HG03159 (cell line): ENCODE measurements at regions not wholly inside any gene's neighbourhood (a gene's known extent, or its start where the extent isn't known, plus 50 kb on each side); places are given as distances from the start of the nearest gene placed in this dataset.

Experiments used
- ATAC-seq: cut with Tn5 transposase; IDR thresholded peaks from one replicate; pipeline ENCODE4 v1.9.1; 2021; ENCODE audit warnings: mild to moderate bottlenecking, moderate library complexity; ENCODE audit not compliant: unreplicated experiment

- no peak for ATAC-seq
Measured at GRCh38 chr21:35672313-35672712, 388.0 kb downstream of the SETD4 start.

GRCh38 chr21:35664683-35665082 lies 395.6 kb downstream of the SETD4 start:
- no peak for ATAC-seq

GRCh38 chr21:35663856-35664606 lies 396.3 kb downstream of the SETD4 start:
- no peak for ATAC-seq

GRCh38 chr21:35658242-35658641 lies 402.1 kb downstream of the SETD4 start:
- ATAC-seq = no peak

GRCh38 chr21:35652872-35653271 lies 407.5 kb downstream of the SETD4 start:
- ATAC-seq = no peak

- no peak for ATAC-seq
Measured at GRCh38 chr21:35652196-35652595, 408.1 kb downstream of the SETD4 start.

GRCh38 chr21:35651196-35651595 lies 409.1 kb downstream of the SETD4 start:
- no peak for ATAC-seq

GRCh38 chr21:35649186-35649585 lies 411.1 kb downstream of the SETD4 start:
- no peak for ATAC-seq

GRCh38 chr21:35648512-35648911 lies 411.8 kb downstream of the SETD4 start:
- no peak for ATAC-seq

GRCh38 chr21:35646606-35647005 lies 413.7 kb downstream of the SETD4 start:
- no peak for ATAC-seq

GRCh38 chr21:35645991-35646390 lies 414.3 kb downstream of the SETD4 start:
- ATAC-seq = no peak

GRCh38 chr21:35644523-35644922 lies 415.8 kb downstream of the SETD4 start:
- no peak for ATAC-seq

- no peak for ATAC-seq
Measured at GRCh38 chr21:35643176-35643575, 417.1 kb downstream of the SETD4 start.

GRCh38 chr21:35641271-35642016 lies 418.9 kb downstream of the SETD4 start:
- no peak for ATAC-seq

GRCh38 chr21:35637431-35637830 lies 422.9 kb downstream of the SETD4 start:
- ATAC-seq = no peak

GRCh38 chr21:35635994-35636393 lies 424.3 kb downstream of the SETD4 start:
- no peak for ATAC-seq

GRCh38 chr21:35635261-35635660 lies 425.1 kb downstream of the SETD4 start:
- no peak for ATAC-seq

GRCh38 chr21:35633501-35633900 lies 426.8 kb downstream of the SETD4 start:
- no peak for ATAC-seq

GRCh38 chr21:35632711-35633110 lies 427.6 kb downstream of the SETD4 start:
- ATAC-seq = no peak

- no peak for ATAC-seq
Measured at GRCh38 chr21:35628316-35628715, 432.0 kb downstream of the SETD4 start.

- ATAC-seq = no peak
Measured at GRCh38 chr21:35627462-35627861, 432.9 kb downstream of the SETD4 start.

GRCh38 chr21:35625576-35625975 lies 434.8 kb downstream of the SETD4 start:
- no peak for ATAC-seq
